ENCODE measurements at regions not wholly inside any gene's neighbourhood (a gene's known extent, or its start where the extent isn't known, plus 50 kb on each side); places are given as distances from the start of the nearest gene placed in this dataset.
"Not testable (repeated sequence)": the region's sequence is repeated elsewhere in the genome, so short reads cannot be mapped to it uniquely, and the experiment has no call there.

DNA sequence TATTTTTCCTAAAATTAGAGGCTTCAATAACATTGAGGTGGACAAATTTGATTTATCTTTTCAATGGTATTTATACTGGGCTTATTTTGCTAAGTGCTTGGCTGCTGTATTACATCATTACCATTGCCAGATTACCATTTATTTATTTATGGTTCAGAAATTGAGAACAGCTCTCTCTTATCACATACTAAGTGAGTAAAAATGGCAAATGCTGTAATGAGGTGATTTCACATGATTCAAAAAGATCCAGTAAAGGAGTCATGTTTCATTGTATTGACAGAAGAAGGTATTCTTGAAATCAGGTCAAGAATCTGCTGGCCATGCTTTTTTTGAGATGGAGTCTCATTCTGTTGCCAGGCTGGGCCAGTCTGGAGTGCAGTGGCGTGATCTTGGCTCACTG is 322.6 kb downstream of the KIF20B start:
- WGBS, 3 donors: 36 to 57% (median 50%) methylated on average over 1 of the region's 1 CpG
- TF ChIP-seq, protein P1, sequence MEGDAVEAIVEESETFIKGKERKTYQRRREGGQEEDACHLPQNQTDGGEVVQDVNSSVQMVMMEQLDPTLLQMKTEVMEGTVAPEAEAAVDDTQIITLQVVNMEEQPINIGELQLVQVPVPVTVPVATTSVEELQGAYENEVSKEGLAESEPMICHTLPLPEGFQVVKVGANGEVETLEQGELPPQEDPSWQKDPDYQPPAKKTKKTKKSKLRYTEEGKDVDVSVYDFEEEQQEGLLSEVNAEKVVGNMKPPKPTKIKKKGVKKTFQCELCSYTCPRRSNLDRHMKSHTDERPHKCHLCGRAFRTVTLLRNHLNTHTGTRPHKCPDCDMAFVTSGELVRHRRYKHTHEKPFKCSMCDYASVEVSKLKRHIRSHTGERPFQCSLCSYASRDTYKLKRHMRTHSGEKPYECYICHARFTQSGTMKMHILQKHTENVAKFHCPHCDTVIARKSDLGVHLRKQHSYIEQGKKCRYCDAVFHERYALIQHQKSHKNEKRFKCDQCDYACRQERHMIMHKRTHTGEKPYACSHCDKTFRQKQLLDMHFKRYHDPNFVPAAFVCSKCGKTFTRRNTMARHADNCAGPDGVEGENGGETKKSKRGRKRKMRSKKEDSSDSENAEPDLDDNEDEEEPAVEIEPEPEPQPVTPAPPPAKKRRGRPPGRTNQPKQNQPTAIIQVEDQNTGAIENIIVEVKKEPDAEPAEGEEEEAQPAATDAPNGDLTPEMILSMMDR (IDR thresholded peaks at IDR 0.05): no peak
- intact Hi-C loops (cut with DNase I): no loop called here
- Histone ChIP-seq H3K27ac (no peak overlapping the region), H3K27me3 (ENCODE audit: insufficient read depth in 3 of 3, low read length in 2 of 3) (no peaks in the 10 kb centered on the region), H3K4me3 (no peak overlapping the region), H3K9me3 (no peaks in the 10 kb centered on the region), H3K4me1 (no peaks in the 10 kb centered on the region), H3K36me3 (ENCODE audit: insufficient read depth in 1 of 2, low read depth in 1 of 2) (no peaks in the 10 kb centered on the region)
- DNase-seq: no peak
- ATAC-seq: no peak

DNA sequence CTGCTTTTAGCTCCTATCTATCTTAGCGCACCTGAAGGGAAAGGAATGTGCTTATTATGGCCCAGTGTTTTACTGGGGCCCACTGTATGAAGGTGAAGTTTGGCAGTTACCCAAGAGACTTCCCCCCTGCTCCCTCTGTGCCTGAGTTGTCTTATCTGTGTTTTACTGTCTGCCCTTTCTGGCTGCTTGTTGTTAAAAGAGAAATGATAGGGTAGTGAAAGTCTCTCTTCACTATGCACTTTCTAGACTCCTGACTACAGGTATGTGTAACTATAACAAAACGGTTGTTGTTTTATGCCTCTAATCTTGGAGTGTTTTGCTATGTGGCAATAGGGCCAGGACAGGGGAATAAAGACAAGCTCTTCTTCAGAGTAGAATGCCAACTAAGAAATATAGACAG is 326.9 kb downstream of the KIF20B start:
- DNase-seq (no peak), ATAC-seq (no peak)
- Histone ChIP-seq H3K4me3 (no peak overlapping the region), H3K36me3 (ENCODE audit: insufficient read depth in 1 of 2, low read depth in 1 of 2) (no peaks in the 10 kb centered on the region), H3K4me1 (no peaks in the 10 kb centered on the region), H3K27me3 (ENCODE audit: insufficient read depth in 3 of 3, low read length in 2 of 3) (no peaks in the 10 kb centered on the region), H3K9me3 (no peaks in the 10 kb centered on the region), H3K27ac (no peak overlapping the region)
- TF ChIP-seq, protein P1 (IDR thresholded peaks at IDR 0.05): no peak
- WGBS, 3 donors: 88 to 94% (median 92%) methylated on average over 2 of the region's 2 CpGs
- intact Hi-C loops (cut with DNase I): no loop called here

DNA sequence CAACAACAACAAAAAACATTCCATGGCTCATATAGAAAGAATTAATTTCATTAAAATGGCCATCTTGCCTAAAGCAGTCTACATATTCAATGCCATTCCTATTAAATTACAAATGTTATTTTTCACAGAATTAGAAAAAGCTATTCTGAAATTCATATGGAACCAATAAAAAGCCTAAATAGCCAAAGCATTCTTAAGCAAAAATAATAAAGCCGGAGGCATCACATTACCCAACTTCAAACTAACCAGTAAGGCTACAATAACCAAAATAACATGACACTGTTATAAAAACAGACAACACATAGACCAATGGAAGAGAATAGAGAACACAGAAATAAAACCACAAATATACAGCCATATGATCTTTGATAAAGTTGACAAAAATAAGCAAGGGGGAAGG is 330.4 kb downstream of the KIF20B start:
- no peak for DNase-seq
- Histone ChIP-seq H3K27ac (no peak overlapping the region), H3K4me3 (no peak overlapping the region), H3K27me3 (ENCODE audit: insufficient read depth in 3 of 3, low read length in 2 of 3) (no peaks in the 10 kb centered on the region), H3K9me3 (no peaks in the 10 kb centered on the region), H3K4me1 (no peaks in the 10 kb centered on the region), H3K36me3 (ENCODE audit: insufficient read depth in 1 of 2, low read depth in 1 of 2) (no peaks in the 10 kb centered on the region)
- no peak for ATAC-seq
- 93 to 100% (median 96%) methylated on average over 1 of the region's 1 CpG for WGBS, 3 donors
- intact Hi-C loops (cut with DNase I): no loop called here
- TF ChIP-seq, protein P1 (IDR thresholded peaks at IDR 0.05): no peak

DNA sequence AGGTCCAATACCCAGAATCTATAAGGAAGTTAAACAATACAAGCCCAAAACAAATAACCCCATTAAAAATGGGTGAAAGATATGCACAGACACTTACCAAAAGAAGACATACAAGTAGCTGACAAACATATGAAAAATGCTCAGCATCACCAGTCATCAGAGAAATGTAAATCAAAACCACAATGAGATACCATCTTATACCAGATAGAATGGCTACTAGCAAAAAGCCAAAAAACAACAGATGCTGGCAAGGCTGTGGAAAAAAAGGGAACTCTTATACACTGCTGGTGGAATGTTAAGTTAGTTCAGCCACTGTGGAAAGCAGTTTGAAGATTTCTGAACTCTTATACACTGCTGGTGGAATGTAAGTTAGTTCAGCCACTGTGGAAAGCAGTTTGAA is 331.1 kb downstream of the KIF20B start:
- Histone ChIP-seq H3K4me3 (no peak overlapping the region), H3K4me1 (no peaks in the 10 kb centered on the region), H3K27ac (no peak overlapping the region), H3K27me3 (ENCODE audit: insufficient read depth in 3 of 3, low read length in 2 of 3) (no peaks in the 10 kb centered on the region), H3K9me3 (no peaks in the 10 kb centered on the region), H3K36me3 (ENCODE audit: insufficient read depth in 1 of 2, low read depth in 1 of 2) (no peaks in the 10 kb centered on the region)
- intact Hi-C loops (cut with DNase I): no loop called here
- ATAC-seq (no peak), DNase-seq (no peak)
- TF ChIP-seq, protein P1 (IDR thresholded peaks at IDR 0.05): no peak

DNA sequence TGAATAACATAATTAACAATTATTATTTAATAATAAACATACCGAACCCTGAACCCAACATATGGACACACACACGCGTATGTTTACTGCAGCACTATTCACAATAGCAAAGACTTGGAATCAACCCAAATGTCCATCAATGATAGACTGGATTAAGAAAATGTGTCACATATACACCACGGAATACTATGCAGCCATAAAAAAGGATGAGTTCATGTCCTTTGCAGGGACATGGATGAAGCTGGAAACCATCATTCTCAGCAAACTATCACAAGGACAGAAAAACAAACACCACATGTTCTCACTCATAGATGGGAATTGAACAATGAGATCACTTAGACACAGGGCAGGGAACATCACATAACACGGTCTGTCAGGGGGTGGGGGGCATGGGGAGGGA is 333.5 kb downstream of the KIF20B start:
- ATAC-seq, H3K4me3 ChIP-seq: not testable (repeated sequence)
- 80 to 94% (median 92%) methylated on average over 5 of the region's 5 CpGs for WGBS, 3 donors

More for the DNA sequence above, 333.5 kb downstream of the KIF20B start:
- DNase-seq; H3K36me3 ChIP-seq (ENCODE audit: insufficient read depth in 1 of 2, low read depth in 1 of 2); H3K27me3 ChIP-seq (ENCODE audit: insufficient read depth in 3 of 3, low read length in 2 of 3); intact Hi-C loops (cut with DNase I); H3K4me1 ChIP-seq; H3K9me3 ChIP-seq; H3K27ac ChIP-seq: not testable (repeated sequence)
